ENCODE measurements at regions not wholly inside any gene's neighbourhood (a gene's known extent, or its start where the extent isn't known, plus 50 kb on each side); places are given as distances from the start of the nearest gene placed in this dataset.

DNA sequence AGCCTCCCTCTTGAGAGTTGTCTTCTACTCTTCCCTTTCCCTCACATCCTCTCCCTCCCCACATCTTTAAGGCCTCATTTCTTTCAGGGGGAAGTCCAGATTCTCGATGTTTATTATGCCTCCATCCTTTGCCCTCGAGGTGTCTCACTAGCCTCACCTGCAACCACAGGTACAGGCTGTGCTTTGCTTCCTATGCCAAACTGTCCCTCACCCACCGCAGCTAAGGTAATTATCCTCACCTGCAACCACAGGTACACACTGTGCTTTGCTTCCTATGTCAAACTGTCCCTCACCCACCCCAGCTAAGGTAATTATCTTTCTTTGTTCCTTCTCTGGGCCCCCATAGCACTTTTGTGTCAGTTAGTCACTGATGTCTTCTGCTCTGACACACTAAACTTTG is 328.1 kb upstream of the SNX7 start:
- no peak for DNase-seq (ENCODE audit: low read depth in 1 of 2, low spot score in 1 of 2)

DNA sequence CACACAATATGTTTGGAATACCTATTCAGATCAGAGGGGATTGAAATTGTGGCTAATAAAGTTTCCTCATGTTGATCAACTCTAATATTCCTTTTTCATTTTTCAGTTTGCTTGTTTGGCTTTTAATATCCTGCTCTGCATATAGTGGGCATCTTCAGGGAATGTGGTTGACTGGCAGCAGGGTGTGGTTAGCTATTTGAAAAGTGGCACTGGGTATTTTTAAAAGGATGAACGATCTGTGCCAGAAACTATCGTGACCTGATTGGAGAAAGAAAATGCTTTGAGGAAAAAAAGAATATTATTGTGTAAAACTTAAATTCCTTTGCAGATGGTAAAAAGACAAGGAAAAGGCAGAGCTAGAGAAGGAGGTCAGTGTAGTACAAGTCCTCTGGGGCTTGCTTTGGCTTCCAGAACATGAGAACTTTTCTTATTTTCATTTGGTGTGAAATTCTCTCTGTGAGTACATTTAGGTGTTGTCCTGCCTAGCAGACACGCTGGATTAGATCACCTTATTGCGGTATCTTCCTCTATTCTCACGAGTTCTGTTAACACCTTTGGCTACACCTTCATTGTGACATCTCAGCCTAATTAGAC is 329.7 kb upstream of the SNX7 start:
- no peak for DNase-seq (ENCODE audit: low read depth in 1 of 2, low spot score in 1 of 2)

DNA sequence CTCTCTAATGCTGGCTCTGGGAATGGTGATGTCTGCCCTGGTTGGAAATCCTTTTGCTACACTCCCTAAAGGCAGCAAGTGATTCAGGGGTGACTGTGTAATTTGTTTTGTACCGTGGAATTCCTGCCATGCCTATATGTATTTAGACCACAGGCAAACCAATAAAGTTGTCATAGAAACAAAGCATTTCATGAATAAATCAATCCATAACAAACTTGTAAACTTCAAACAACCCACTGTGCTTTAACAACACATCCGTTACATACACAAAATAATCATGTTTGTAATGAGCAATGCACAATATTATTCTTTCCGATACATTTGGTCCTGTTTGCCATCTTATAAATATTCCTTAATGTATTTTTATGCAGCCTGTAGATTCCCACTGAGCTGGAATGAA is 330.3 kb upstream of the SNX7 start:
- DNase-seq (ENCODE audit: low read depth in 1 of 2, low spot score in 1 of 2), result no peak

DNA sequence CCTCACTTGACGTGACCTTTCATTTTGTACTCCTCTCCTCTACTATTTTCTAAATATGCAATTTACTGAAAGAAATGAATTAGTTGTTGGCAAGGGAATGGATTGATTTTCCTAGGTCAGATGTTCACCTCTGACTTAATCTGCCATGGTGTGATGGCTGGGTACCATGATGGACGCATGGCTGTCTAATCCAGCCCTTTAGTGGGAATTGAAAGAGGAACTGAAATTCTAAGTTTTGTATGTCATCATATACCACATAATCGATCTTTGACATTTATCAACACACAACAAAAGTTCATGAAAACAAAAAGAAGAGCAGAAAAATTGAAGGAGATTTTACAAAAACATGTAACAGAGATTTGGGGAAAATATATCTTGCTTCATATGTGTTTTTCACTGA is 331.3 kb upstream of the SNX7 start:
- no peak for DNase-seq (ENCODE audit: low read depth in 1 of 2, low spot score in 1 of 2)

DNA sequence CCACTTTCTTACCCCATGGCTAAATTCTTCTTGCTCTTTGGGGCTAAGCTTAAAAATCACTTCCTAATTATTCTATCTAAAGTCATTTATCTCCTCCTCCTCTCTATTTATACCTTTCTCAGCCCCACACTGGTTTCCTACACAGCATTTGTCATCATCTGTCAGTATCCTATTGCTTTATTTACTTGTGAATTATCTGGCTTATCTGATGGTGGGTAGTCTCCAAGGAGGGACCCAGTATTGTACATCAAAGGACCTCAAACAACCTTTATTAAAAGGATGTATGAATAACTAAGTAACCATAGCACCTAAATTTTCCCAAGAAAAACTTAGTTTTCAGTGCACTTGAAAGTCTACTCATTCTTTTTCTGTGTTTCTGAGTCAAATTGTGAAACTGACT is 332.7 kb upstream of the SNX7 start:
- DNase-seq (ENCODE audit: low read depth in 1 of 2, low spot score in 1 of 2), result no peak

DNA sequence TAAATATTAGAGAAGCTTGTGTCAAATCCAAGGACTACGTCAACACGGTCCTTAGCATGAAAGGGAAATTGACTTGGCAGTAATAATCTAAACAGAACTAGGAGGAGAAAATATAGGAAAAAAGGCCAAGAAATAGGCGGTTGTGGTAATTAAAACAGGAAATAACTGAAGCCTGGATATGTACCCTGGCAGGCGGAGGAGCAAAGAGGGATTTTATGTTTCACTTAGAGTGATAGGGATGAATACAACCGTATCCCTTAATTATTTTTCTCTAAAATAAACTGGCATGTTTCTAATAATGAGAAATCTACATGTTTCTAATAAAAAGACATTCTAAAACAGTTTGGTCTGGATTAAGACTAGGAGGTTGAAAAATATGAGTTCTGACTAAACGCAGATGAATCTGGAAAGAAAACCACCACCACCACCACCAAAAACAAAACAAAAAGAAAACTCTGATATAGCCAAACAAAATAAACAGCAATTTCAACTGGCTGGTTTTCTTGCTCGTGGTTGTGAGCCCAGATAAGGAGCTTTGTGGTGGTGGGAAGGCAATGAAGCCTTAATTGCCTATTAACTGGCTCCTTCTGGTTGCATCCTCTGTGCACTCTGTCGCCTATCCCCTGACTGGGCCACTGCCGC is 334.2 kb upstream of the SNX7 start:
- DNase-seq (ENCODE audit: low read depth in 1 of 2, low spot score in 1 of 2), result no peak

DNA sequence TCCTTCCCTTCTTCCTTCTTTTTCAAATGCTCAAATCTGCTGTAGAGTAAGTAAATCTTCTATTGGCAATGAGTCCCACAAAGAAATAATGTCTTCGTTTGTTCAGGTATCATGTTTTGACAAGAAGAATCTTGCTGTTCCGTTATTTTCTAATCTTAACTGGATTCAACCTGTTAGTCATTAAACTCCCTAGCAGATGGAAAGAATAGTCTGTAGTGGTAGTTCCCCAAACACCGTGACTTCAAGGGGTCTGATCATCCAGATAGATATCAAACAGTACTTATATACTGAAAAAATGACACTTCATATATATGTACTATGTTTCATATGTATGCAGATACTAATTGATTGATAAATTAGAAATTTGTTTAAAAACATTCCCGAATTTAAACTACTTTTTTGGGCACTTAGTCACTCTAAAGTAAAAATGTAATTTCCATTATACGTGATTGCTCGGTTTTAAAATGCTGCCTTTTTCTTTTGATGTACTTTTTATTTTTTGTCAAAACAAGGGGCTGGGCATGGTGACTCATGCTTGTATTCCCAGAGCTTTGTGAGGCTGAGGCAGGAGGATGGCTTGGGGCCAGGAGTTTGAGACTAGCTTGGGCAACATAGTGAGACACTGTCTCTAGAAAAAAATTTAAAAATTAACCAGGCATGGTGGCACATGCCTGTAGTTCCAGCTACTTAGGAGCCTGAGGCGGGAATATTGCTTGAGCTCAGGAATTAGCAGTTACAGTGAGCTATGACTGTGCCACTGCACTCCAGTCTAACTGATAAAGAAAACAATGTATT is 335.7 kb upstream of the SNX7 start:
- no peak for DNase-seq (ENCODE audit: low read depth in 1 of 2, low spot score in 1 of 2)

DNA sequence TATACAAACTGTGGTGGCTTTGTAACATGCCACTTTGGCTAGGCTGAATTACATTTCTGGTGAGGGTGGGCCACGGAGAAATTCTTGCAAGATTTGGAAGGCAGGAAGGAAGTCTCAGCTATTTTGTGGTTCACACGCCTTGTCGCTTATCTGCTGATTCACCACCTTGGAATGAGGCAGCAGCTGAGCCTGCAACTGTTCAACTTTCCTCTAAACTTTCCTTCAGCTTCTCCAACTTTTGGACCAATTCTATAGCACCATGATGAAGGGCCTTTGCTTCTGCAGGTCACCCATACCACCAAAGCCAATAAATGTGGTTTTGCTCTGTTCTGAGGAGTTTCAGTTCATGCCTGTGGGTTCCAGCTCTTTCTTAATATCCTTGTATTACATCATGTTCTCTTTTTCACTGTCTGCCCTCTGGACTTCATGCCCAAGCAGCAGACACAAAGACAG is 337.6 kb upstream of the SNX7 start:
- DNase-seq (ENCODE audit: low read depth in 1 of 2, low spot score in 1 of 2), result no peak

DNA sequence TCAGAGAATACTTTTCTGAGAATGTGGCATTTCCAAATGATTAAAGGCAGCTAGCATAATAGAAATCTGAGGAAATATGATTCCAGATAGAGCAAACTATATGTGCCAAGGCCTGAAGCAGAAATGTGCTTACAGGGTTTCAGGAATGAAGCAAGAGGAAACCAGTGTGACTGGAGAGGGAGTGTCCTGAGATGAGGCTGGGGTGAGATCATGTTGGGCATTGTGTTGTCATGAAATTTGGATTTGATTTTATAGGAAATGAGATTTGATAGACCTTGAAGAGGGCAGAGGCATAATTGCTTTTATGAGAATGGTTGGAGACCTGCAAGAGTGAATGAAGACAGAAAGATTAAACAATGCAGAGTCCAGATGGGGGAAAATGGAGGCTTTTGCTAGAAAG is 338.1 kb upstream of the SNX7 start:
- no peak for DNase-seq (ENCODE audit: low read depth in 1 of 2, low spot score in 1 of 2)

DNA sequence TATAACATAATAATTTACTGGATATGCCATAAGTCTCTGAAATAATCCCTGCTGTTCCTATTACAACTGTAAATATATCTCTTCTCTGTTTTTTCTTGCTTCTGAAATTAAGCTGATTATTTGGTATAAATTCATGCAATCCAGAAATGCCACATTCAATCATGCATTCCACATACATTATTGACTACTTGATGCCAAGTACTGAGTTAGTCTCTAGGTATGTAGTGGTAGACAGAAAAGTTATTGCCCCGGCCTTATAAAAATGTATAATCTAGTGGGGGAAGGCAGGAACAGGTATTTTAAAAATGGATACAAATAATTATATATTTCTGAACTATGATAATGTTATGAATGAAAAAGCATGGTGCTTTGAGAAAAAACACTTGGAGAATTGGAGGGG is 338.6 kb upstream of the SNX7 start:
- no peak for DNase-seq (ENCODE audit: low read depth in 1 of 2, low spot score in 1 of 2)

DNA sequence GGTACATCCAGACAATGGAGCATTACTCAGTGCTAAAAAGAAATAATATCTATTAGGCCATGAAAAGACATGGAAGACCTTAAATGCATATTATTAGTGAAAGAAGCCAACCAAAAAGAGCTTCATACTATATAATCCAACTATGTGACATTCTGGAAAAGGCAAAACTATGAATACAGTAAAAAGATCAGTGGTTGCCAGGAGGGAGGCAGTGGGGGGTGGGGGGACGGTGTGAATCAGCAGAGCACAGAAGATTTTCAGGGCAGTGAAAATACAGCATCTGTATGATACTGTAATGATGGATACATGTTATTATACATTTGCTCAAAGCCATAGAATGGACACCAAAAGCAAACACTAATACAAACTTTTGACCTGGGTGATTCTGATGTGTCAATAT is 339.4 kb upstream of the SNX7 start:
- no peak for DNase-seq (ENCODE audit: low read depth in 1 of 2, low spot score in 1 of 2)

DNA sequence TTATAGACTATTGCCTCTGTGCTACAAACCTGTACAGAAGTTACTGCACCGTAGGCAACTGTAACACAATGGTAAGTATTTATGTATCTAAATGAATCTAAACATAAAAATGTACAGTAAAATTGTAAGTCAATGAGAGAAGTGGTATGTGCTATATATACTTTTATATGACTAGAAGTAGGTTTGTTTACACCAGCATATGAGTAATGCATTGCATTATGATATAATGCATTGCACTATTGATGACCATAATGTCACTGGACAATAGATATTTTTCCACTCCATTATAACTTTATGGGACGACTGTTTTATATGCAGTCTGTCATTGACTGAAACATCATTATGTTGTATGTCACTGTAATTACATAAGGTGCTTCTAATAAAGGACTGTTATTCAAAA is 340.3 kb upstream of the SNX7 start:
- no peak for DNase-seq (ENCODE audit: low read depth in 1 of 2, low spot score in 1 of 2)

DNA sequence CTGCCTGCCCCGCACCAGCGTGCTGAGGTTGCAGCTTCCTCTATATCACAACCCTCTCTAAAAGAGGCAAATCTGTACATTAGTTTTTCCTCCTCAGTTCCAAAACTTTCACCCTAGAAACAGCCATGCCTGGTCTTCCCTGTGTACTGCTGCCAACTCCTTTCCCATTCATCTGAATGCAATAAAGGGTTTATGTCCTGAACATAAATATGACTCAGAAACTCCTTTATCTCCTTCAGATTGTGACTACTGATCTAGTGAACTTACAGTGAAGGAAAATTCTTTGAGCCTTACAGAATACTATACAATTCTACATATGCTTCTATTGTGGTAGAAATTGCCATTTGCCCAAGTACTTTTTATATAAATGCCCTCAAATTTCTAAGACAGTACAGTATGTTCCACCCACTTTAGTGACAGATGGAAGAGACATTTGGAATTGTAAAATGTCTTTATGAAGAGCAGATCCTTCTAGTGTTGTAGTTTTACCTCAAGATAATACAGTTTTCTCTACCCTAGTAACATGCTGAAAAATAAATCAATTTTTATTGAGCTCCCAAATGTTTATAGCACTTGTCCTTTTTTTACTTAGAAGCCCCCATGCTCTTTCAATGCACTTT is 345.1 kb upstream of the SNX7 start:
- no peak for DNase-seq (ENCODE audit: low read depth in 1 of 2, low spot score in 1 of 2)

DNA sequence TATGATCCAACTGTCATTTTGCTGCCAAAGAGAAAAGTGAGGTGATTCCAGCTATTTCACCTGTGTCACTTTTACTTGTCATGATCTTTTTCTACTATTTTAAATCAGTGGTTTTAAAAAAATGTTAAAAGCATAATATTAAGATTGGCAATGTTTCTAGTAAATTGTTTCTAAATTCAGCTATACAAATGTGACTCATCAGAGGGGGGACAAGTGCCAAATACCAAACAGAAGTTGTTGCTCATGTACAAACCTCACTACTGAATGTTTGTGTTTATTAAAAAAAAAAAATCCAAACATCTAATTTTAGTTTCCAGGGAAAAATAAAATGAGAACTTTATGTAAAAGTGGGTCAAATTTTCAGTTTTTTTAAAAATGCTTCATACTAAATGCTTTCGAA is 346.2 kb upstream of the SNX7 start:
- DNase-seq (ENCODE audit: low read depth in 1 of 2, low spot score in 1 of 2), result no peak

DNA sequence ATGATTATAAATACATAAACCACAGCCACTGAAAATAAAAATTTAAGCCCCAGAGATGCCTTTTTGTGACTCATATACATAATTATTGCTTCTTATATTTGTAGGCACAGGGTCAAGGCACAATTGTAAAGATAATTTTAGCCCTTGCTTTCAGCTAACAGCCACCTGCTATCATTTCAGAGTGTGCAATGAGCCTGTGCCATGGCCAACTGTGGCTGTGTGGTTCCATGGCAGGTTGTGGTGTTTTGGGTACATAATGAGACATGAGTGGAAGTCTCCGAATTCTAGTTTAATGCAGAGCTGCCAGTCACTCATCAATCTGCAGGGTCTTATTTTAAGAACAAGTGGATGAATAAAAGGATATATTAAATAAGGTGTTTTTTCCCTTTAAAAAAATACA is 346.9 kb upstream of the SNX7 start:
- no peak for DNase-seq (ENCODE audit: low read depth in 1 of 2, low spot score in 1 of 2)

DNA sequence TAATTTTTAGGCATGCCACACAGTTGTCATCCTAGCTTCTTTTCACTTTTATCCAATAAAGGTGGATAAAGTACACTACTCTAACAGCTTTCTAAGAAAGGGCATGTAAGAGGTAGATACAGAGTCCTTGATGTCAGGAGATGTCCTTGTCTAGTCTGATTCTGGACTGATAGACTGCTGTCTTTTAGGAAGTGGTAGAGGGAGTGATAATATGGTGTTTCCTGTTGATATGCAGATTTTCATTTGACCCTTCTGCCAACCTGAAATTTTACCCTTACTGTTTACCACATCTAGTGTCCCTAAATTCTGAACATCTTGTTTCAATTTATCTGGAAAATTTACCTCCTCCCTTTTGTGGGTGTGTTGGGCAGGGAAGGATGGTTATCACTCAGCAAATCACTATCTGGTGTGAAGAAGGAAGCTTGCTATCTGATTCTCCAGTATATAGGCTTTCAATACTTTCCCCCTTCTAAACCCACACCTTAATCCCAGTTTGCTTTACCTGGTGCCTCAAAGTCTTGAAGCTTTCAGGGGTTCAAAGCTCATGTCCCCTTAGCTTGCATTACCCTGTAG is 354.9 kb upstream of the SNX7 start:
- no peak for DNase-seq (ENCODE audit: low read depth in 1 of 2, low spot score in 1 of 2)

DNA sequence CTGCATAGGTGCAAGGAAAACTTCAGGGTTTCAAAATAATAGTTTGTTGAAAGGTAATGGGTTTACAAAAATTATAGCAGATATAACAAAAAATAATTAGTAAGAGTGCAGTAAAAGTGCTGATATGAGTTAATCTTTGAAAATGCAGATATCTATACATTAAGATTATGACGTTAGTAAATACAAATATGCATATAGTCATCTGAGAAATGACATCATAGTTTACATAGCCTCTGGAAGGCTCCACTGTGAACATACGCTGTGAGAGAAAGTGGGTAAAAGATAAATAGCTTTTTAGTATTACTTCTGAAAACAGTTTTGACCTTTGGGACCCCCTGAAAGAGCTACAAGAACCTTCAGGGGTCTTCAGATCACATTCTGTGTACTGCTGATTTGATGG is 356.2 kb upstream of the SNX7 start:
- no peak for DNase-seq (ENCODE audit: low read depth in 1 of 2, low spot score in 1 of 2)

DNA sequence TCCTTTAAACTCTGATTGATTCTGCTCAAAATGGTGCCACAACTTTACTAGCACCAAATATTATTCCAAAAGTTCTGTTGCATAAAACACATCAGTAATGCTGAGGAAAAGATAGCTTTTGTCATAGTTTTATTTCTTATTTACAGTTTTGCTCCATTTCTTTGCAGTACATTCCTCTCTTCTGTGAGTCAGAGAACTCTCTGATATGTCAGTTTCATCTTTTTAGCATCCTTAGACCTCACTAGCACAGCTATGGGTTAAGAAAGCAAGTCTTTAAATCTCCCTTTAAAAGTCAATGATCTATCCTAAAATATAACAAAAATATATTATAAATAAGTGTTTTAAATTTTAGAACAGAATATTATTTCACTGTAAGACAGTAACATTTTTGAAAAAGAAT is 356.6 kb upstream of the SNX7 start:
- no peak for DNase-seq (ENCODE audit: low read depth in 1 of 2, low spot score in 1 of 2)

DNA sequence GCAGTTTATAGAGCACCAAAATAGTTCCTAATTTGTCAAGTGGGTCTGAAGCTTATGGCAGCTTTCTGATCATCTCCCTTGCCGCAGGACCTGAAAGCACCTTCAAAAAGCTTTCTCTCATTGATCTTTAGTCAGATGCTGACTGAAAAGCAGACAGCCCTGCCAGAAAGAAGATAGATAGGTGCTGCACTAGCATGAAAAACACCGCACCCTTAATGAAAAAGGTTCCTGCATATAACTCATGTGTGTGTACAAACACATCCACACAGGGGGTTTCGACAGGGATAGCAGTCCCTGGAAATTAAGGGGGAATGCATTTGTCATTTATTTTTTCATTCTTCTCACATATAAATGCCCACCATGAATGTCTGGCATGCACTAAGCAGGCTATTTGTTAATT is 361.7 kb upstream of the SNX7 start:
- DNase-seq (ENCODE audit: low read depth in 1 of 2, low spot score in 1 of 2), result no peak

DNA sequence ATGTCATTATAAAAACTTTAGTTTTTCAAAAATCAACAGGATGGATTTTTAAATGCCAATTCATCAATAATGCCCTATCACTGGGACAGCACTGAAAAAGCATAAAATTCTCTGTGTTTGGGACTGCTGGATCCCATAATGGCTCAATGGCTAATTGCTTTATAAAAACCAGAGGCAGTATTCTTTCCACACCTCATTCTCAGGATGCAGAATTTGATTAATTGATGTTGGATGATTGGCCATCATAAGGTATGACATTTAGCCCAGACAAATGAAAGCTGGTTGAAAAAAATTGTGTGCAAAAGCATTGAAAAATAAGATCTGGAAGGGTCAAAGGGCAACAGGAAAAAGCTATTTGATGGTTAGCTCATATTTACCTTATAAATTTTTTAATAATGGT is 362.2 kb upstream of the SNX7 start:
- DNase-seq (ENCODE audit: low read depth in 1 of 2, low spot score in 1 of 2), result no peak

DNA sequence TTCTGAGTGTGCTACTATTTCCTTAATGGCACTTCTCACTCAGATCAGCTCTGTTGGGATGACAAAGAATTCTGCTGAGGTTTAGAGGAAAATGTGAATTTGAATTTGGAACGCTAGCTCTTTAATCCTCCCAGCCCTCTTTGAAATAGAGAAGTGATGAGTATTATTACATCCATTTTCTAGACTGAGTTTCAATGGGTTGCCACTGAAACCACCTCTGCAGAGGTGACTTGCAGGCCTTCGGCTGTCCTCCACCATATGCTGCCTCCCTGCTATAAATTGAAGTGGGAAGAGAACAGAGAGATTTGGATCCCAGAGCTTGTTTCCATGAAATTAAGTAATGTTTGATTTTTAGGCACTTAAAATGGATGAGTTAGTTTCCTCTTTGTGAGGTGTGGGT is 363.2 kb upstream of the SNX7 start:
- no peak for DNase-seq (ENCODE audit: low read depth in 1 of 2, low spot score in 1 of 2)

DNA sequence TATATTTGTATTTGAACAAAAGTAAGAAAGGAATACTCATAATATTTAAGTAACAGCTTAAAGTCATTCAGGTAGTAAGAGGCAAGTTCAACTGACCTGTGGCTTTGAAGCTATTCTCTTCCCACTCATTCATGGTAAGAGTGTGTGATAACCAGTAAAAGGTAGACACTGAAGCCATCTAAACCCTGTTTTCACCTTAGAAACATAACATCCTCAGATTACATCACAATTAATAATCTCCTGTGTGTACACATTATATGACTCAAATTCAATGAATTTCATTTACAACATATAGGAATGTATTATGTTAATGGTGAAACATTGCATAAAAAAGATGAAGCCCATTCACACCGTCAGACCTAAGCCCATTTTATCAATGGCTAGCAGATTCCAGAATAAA is 364.8 kb upstream of the SNX7 start:
- no peak for DNase-seq (ENCODE audit: low read depth in 1 of 2, low spot score in 1 of 2)
